CD14-positive monocyte (primary cell): ENCODE measurements at regions not wholly inside any gene's neighbourhood (a gene's known extent, or its start where the extent isn't known, plus 50 kb on each side); places are given as distances from the start of the nearest gene placed in this dataset.

Experiments used
- DNase-seq, 3 donors: peaks; one replicate each; pipeline ENCODE4 v3.0.0-alpha.2; 2011 to 2022
- H2AFZ ChIP-seq: 2 replicates; pipeline ENCODE4 v1.6.0; 2012; ENCODE audit warnings: mild to moderate bottlenecking, low read depth, low read length, inconsistent platforms; ENCODE audit not compliant: insufficient read depth, poor library complexity, severe bottlenecking
- H3K27ac ChIP-seq, 2 donors: 1 replicate in 1 of 2; 2 replicates in 1 of 2; pipeline ENCODE4 v1.5.1; 2012 to 2013; ENCODE audit warnings: low read length in 2 of 2, control low read depth in 1 of 2, inconsistent platforms in 1 of 2, low read depth in 1 of 2, mild to moderate bottlenecking in 1 of 2
- H3K27me3 ChIP-seq, 2 donors: one replicate each; pipeline versions ENCODE4 v1.6.0 to v1.6.1; 2011 to 2013; ENCODE audit warnings: low read length in 2 of 2; ENCODE audit not compliant: control insufficient read depth in 2 of 2, insufficient read depth in 2 of 2
- H3K36me3 ChIP-seq, 2 donors: replicated peaks in 1 of 2; 1 replicate in 1 of 2; 2 replicates in 1 of 2; pipeline versions ENCODE4 v1.5.1 to v1.6.1; 2012 to 2013; ENCODE audit warnings: low read length in 2 of 2, control low read depth in 1 of 2, inconsistent platforms in 1 of 2, mild to moderate bottlenecking in 1 of 2; ENCODE audit not compliant: insufficient read depth in 2 of 2, control insufficient read depth in 1 of 2
- H3K4me1 ChIP-seq, 2 donors: 1 replicate in 1 of 2; 2 replicates in 1 of 2; pipeline versions ENCODE4 v1.5.1 to v1.6.1; 2012 to 2013; ENCODE audit warnings: low read length in 2 of 2, control low read depth in 1 of 2, inconsistent platforms in 1 of 2, mild to moderate bottlenecking in 1 of 2, moderate library complexity in 1 of 2; ENCODE audit not compliant: insufficient read depth in 2 of 2, control insufficient read depth in 1 of 2
- H3K4me2 ChIP-seq: replicated peaks from 2 replicates; pipeline ENCODE3; 2012; ENCODE audit warnings: low read length, moderate library complexity, mild to moderate bottlenecking; ENCODE audit not compliant: poor library complexity, severe bottlenecking; ENCODE audit errors: extremely low read depth
- H3K4me3 ChIP-seq, 3 experiments: fragments of 200-600 bp in 1 of 3; sonication (generic) in 1 of 3; replicated peaks in 1 of 3; 1 replicate in 2 of 3; 2 replicates in 1 of 3; pipeline ENCODE4 v1.5.1; 2011 to 2013; ENCODE audit warnings: low read length in 3 of 3, mild to moderate bottlenecking in 3 of 3, control low read depth in 2 of 3, low read depth in 2 of 3, inconsistent platforms in 1 of 3, moderate library complexity in 1 of 3
- H3K79me2 ChIP-seq: 2 replicates; pipeline ENCODE4 v1.6.0; 2012; ENCODE audit warnings: mild to moderate bottlenecking, control low read depth, inconsistent platforms, low read length, moderate library complexity; ENCODE audit not compliant: insufficient read depth
- H3K9ac ChIP-seq: 2 replicates; pipeline ENCODE4 v1.6.0; 2017; ENCODE audit warnings: low read length, mild to moderate bottlenecking; ENCODE audit not compliant: insufficient read depth, poor library complexity, severe bottlenecking
- H3K9me3 ChIP-seq, 2 donors: replicated peaks in 1 of 2; 1 replicate in 1 of 2; 2 replicates in 1 of 2; pipeline versions ENCODE4 v1.5.1 to v1.6.1; 2012 to 2013; ENCODE audit warnings: low read length in 2 of 2, control low read depth in 1 of 2; ENCODE audit not compliant: control insufficient read depth in 1 of 2, insufficient read depth in 1 of 2
- H4K20me1 ChIP-seq: 2 replicates; pipeline ENCODE4 v1.6.0; 2012; ENCODE audit warnings: mild to moderate bottlenecking, low read length, control low read depth, moderate library complexity; ENCODE audit not compliant: insufficient read depth
- H3K27ac Mint-ChIP-seq, 7 donors: one replicate each; pipeline ENCODE4 v1.8.0; 2020; ENCODE audit warnings: mild to moderate bottlenecking in 7 of 7, mixed read lengths in 7 of 7, moderate library complexity in 6 of 7, inconsistent platforms in 2 of 7
- H3K27me3 Mint-ChIP-seq, 3 donors: one replicate each; pipeline ENCODE4 v1.8.0; 2021 to 2022; ENCODE audit warnings: low read depth in 3 of 3, mild to moderate bottlenecking in 3 of 3, mixed read lengths in 3 of 3, moderate library complexity in 3 of 3, inconsistent platforms in 1 of 3
- H3K36me3 Mint-ChIP-seq, 2 donors: one replicate each; pipeline ENCODE4 v1.8.0; 2020; ENCODE audit warnings: mixed read lengths in 2 of 2, inconsistent platforms in 1 of 2, mild to moderate bottlenecking in 1 of 2
- H3K4me1 Mint-ChIP-seq: one replicate; pipeline ENCODE4 v1.8.0; 2020; ENCODE audit warnings: mild to moderate bottlenecking, mixed read lengths
- H3K4me3 Mint-ChIP-seq, 2 donors: one replicate each; pipeline ENCODE4 v1.8.0; 2020; ENCODE audit warnings: mild to moderate bottlenecking in 2 of 2, mixed read lengths in 2 of 2, moderate library complexity in 1 of 2
- H3K9me3 Mint-ChIP-seq, 7 donors: one replicate each; pipeline ENCODE4 v1.8.0; 2020 to 2022; ENCODE audit warnings: mixed read lengths in 7 of 7, mild to moderate bottlenecking in 6 of 7, moderate library complexity in 6 of 7, inconsistent platforms in 2 of 7
- WGBS: methylation state at CpG from one replicate; pipeline ENCODE4 v1.1.5; 2013; ENCODE audit warnings: missing lambda C conversion rate; ENCODE audit not compliant: insufficient coverage; 5-methylcytosine and 5-hydroxymethylcytosine counted together
- intact Hi-C, 2 donors: fragments of 100-400 bp; cut with micrococcal nuclease; formaldehyde crosslinking; loops; one replicate each; pipeline versions ENCODE4 v1.15.0 to v1.15.1; 2023
- TF ChIP-seq, protein P1 (sequence below): fragments of 200-600 bp; IDR thresholded peaks from one replicate; pipeline ENCODE4 v1.8.0; 2022; ENCODE audit warnings: antibody characterized with exemption, mild to moderate bottlenecking

DNA sequence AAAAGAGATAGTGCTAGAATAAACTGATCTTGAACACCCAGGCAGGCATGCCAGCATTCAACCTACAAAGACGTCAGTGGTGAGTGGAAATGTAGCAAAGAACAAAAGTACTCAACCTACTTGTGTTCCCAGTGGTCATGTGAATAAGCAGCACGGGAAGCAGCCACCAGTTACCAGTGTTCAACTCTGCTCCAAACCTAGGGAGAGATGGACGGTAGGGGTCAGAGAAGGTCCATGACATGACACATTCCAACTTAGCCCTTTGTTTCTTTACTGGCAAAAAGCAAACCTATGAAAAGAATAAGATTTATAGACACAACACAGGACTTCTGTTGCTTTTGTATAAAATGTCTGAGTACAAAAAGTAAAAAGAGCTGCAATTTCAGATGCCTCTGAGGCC is 511.4 kb downstream of the XPNPEP1 start:
- no peak overlapping the region for H2AFZ ChIP-seq
- H3K4me3 Mint-ChIP-seq = no peak overlapping the region
- H3K9me3 ChIP-seq = no peaks in the 10 kb centered on the region
- no peak overlapping the region for H3K27ac Mint-ChIP-seq
- H3K36me3 Mint-ChIP-seq = no peaks in the 10 kb centered on the region
- no peaks in the 10 kb centered on the region for H3K27me3 Mint-ChIP-seq
- H4K20me1 ChIP-seq = no peaks in the 10 kb centered on the region
- H3K4me1 Mint-ChIP-seq = no peaks in the 10 kb centered on the region
- H3K4me2 ChIP-seq = no peak overlapping the region
- H3K36me3 ChIP-seq = no peaks in the 10 kb centered on the region
- no peaks in the 10 kb centered on the region for H3K4me1 ChIP-seq
- intact Hi-C loops = no loop called here
- TF ChIP-seq, protein P1, sequence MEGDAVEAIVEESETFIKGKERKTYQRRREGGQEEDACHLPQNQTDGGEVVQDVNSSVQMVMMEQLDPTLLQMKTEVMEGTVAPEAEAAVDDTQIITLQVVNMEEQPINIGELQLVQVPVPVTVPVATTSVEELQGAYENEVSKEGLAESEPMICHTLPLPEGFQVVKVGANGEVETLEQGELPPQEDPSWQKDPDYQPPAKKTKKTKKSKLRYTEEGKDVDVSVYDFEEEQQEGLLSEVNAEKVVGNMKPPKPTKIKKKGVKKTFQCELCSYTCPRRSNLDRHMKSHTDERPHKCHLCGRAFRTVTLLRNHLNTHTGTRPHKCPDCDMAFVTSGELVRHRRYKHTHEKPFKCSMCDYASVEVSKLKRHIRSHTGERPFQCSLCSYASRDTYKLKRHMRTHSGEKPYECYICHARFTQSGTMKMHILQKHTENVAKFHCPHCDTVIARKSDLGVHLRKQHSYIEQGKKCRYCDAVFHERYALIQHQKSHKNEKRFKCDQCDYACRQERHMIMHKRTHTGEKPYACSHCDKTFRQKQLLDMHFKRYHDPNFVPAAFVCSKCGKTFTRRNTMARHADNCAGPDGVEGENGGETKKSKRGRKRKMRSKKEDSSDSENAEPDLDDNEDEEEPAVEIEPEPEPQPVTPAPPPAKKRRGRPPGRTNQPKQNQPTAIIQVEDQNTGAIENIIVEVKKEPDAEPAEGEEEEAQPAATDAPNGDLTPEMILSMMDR = no peak
- peaks cover 0 to 3% (median 0%) of the 10 kb centered on the region in 7 donors for H3K9me3 Mint-ChIP-seq
- H3K4me3 ChIP-seq = no peak overlapping the region
- no peak overlapping the region for H3K9ac ChIP-seq
- no peaks in the 10 kb centered on the region for H3K79me2 ChIP-seq
- no peak for DNase-seq
- H3K27ac ChIP-seq = no peak overlapping the region
- H3K27me3 ChIP-seq = no peaks in the 10 kb centered on the region
- WGBS = no CpG with 5 or more reads among the region's 3 CpGs

DNA sequence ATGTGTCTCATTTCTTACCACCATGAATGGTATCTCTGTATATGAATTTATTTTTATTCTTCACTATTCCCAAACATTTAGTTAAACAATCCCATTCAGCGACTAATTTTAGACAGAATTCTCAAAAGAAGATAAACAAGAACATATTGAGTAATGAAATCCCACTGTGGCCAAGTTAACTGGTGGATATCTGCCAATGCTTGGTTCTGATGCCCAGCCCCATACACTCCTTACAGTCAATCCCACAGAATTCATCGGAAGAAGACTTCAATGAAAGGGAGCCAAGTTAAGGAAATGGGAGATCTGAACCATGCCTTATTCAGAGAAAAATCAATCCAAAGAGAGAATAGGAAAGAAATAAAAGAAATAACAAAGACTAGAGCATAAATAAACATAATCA is 518.0 kb downstream of the XPNPEP1 start:
- TF ChIP-seq, protein P1 = no peak
- no peaks in the 10 kb centered on the region for H3K79me2 ChIP-seq
- no peak overlapping the region for H3K9ac ChIP-seq
- H3K27ac ChIP-seq = no peak overlapping the region
- WGBS = 71% methylated on average over 1 of the region's 2 CpGs
- peaks cover 0 to 3% (median 2%) of the 10 kb centered on the region in 7 donors for H3K9me3 Mint-ChIP-seq
- H3K27me3 Mint-ChIP-seq = no peaks in the 10 kb centered on the region
- no peak overlapping the region for H3K4me3 Mint-ChIP-seq
- no peaks in the 10 kb centered on the region for H3K9me3 ChIP-seq
- no peak overlapping the region for H2AFZ ChIP-seq
- intact Hi-C loops = no loop called here
- H3K27ac Mint-ChIP-seq = no peak overlapping the region
- no peak for DNase-seq
- H3K36me3 ChIP-seq = no peaks in the 10 kb centered on the region
- no peaks in the 10 kb centered on the region for H3K4me1 Mint-ChIP-seq
- no peaks in the 10 kb centered on the region for H3K4me1 ChIP-seq
- H4K20me1 ChIP-seq = no peaks in the 10 kb centered on the region
- no peak overlapping the region for H3K4me2 ChIP-seq
- H3K4me3 ChIP-seq = no peak overlapping the region
- H3K36me3 Mint-ChIP-seq = no peaks in the 10 kb centered on the region
- no peaks in the 10 kb centered on the region for H3K27me3 ChIP-seq
